Cerebellar cortex (tissue), 1 donor: ENCODE measurements at regions not wholly inside any gene's neighbourhood (a gene's known extent, or its start where the extent isn't known, plus 50 kb on each side); places are given as distances from the start of the nearest gene placed in this dataset.

ENCODE experiments used
- DNase-seq: peaks from one replicate; pipeline ENCODE4 v3.0.0-alpha.2; 2015; ENCODE audit warnings: low spot score

- no peak for DNase-seq
These were observed 87.4 kb downstream of the ELAPOR2 start for GRCh38 chr7:86972072-86972471.

- DNase-seq = no peak
These were observed 88.5 kb downstream of the ELAPOR2 start for GRCh38 chr7:86970986-86971385.

- DNase-seq = no peak
These were observed 88.9 kb downstream of the ELAPOR2 start for GRCh38 chr7:86970547-86970946.

- DNase-seq = no peak
These were observed 89.6 kb downstream of the ELAPOR2 start for GRCh38 chr7:86969865-86970264.

- DNase-seq = peak; percentile 45
These were observed 90.8 kb downstream of the ELAPOR2 start for GRCh38 chr7:86968618-86969017.

GRCh38 chr7:86966916-86967315 is 92.5 kb downstream of the ELAPOR2 start:
- DNase-seq = no peak

- DNase-seq = no peak
These were observed 93.7 kb downstream of the ELAPOR2 start for GRCh38 chr7:86965727-86966120.

GRCh38 chr7:86964973-86965726 is 94.3 kb downstream of the ELAPOR2 start:
- no peak for DNase-seq

GRCh38 chr7:86963599-86964230 is 95.7 kb downstream of the ELAPOR2 start:
- no peak for DNase-seq

GRCh38 chr7:86962623-86963022 is 96.8 kb downstream of the ELAPOR2 start:
- no peak for DNase-seq

GRCh38 chr7:86961686-86962085 is 97.8 kb downstream of the ELAPOR2 start:
- peak; percentile 45 for DNase-seq

GRCh38 chr7:86958380-86958779 is 101.1 kb downstream of the ELAPOR2 start:
- no peak for DNase-seq

- DNase-seq = no peak
These were observed 102.9 kb downstream of the ELAPOR2 start for GRCh38 chr7:86956567-86956966.

GRCh38 chr7:86955895-86956503 is 103.5 kb downstream of the ELAPOR2 start:
- no peak for DNase-seq

- no peak for DNase-seq
These were observed 104.5 kb downstream of the ELAPOR2 start for GRCh38 chr7:86954971-86955370.

GRCh38 chr7:86953653-86954336 is 105.7 kb downstream of the ELAPOR2 start:
- no peak for DNase-seq

GRCh38 chr7:86953219-86953618 is 106.2 kb downstream of the ELAPOR2 start:
- DNase-seq = no peak

GRCh38 chr7:86951895-86952294 is 107.6 kb downstream of the ELAPOR2 start:
- DNase-seq = no peak

- DNase-seq = no peak
These were observed 108.5 kb downstream of the ELAPOR2 start for GRCh38 chr7:86950944-86951343.

- no peak for DNase-seq
These were observed 109.1 kb downstream of the ELAPOR2 start for GRCh38 chr7:86950360-86950759.

- DNase-seq = no peak
These were observed 109.6 kb downstream of the ELAPOR2 start for GRCh38 chr7:86949779-86950260.

GRCh38 chr7:86949052-86949778 is 110.2 kb downstream of the ELAPOR2 start:
- no peak for DNase-seq
